ENCODE measurements at regions not wholly inside any gene's neighbourhood (a gene's known extent, or its start where the extent isn't known, plus 50 kb on each side); places are given as distances from the start of the nearest gene placed in this dataset.
A peak's percentile ranks its signal among the peaks of the same experiment; 100 is the strongest.

- POLR2A ChIA-PET = interaction anchor here (0.6 kb wide), 1 partner anchor 57 kb away, joined by 3 read pairs; no protein-coding TSS in a partner anchor
- no peaks in the 10 kb centered on the region for H3K4me1 ChIP-seq (ENCODE audit: control insufficient read depth, insufficient read depth, low read length)
- CTCF ChIA-PET = no interaction called here
- no peak overlapping the region for H3K4me3 ChIP-seq (ENCODE audit: low read depth, low read length)
- no peak overlapping the region for H3K27ac ChIP-seq (ENCODE audit: extremely low read depth, low read depth, low read length)
- no peaks in the 10 kb centered on the region for H3K36me3 ChIP-seq (ENCODE audit: control insufficient read depth in 2 of 2, insufficient read depth in 1 of 2, low read length in 2 of 2)
- H3K9me3 ChIP-seq (ENCODE audit: control insufficient read depth, insufficient read depth, low read depth, low read length) = no peaks in the 10 kb centered on the region
- TF ChIP-seq ZNF248 (tag by site-specific recombination; IDR thresholded peaks at IDR 0.05) (no peak), ZNF548 (tag by site-specific recombination; IDR thresholded peaks at IDR 0.05) (no peak), ZNF426 (tag by site-specific recombination; IDR thresholded peaks at IDR 0.05) (no peak), INSM2 (tag by site-specific recombination; IDR thresholded peaks at IDR 0.05) (no peak), ZBTB48 (tag by site-specific recombination; IDR thresholded peaks at IDR 0.05) (no peak), ZNF555 (tag by site-specific recombination; conservative IDR thresholded peaks at IDR 0.05) (no peak), EGR2 (tag by site-specific recombination; IDR thresholded peaks at IDR 0.05; ENCODE audit: low read depth) (0 out of 2 replicates have a peak, but pooled peaks have one; percentile 14), ZNF654 (tag by site-specific recombination; IDR thresholded peaks at IDR 0.05; ENCODE audit: low read depth) (no peak), ZNF175 (tag by site-specific recombination; IDR thresholded peaks at IDR 0.05) (no peak), ZFP41 (tag by site-specific recombination; IDR thresholded peaks at IDR 0.05; ENCODE audit: borderline replicate concordance) (no peak), ZSCAN23 (tag by site-specific recombination; IDR thresholded peaks at IDR 0.05) (no peak), ZNF596 (tag by site-specific recombination; IDR thresholded peaks at IDR 0.05) (peak; percentile 25; the same call in 1 of the 2 replicates), KLF9 (tag by site-specific recombination; IDR thresholded peaks at IDR 0.05; ENCODE audit: low read depth) (no peak), ZNF266 (tag by site-specific recombination; IDR thresholded peaks at IDR 0.05; ENCODE audit: low read depth) (no peak), ZNF174 (tag by site-specific recombination; IDR thresholded peaks at IDR 0.05) (no peak), ZBTB1 (tag by site-specific recombination; IDR thresholded peaks at IDR 0.05) (no peak)
- TF ChIP-seq, protein P1, sequence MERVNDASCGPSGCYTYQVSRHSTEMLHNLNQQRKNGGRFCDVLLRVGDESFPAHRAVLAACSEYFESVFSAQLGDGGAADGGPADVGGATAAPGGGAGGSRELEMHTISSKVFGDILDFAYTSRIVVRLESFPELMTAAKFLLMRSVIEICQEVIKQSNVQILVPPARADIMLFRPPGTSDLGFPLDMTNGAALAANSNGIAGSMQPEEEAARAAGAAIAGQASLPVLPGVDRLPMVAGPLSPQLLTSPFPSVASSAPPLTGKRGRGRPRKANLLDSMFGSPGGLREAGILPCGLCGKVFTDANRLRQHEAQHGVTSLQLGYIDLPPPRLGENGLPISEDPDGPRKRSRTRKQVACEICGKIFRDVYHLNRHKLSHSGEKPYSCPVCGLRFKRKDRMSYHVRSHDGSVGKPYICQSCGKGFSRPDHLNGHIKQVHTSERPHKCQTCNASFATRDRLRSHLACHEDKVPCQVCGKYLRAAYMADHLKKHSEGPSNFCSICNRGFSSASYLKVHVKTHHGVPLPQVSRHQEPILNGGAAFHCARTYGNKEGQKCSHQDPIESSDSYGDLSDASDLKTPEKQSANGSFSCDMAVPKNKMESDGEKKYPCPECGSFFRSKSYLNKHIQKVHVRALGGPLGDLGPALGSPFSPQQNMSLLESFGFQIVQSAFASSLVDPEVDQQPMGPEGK (tag by site-specific recombination; IDR thresholded peaks at IDR 0.05) = no peak
Observed at GRCh38 chr10:117666166-117666565, 123.6 kb downstream of the EMX2 start.

- TF ChIP-seq, protein P2, sequence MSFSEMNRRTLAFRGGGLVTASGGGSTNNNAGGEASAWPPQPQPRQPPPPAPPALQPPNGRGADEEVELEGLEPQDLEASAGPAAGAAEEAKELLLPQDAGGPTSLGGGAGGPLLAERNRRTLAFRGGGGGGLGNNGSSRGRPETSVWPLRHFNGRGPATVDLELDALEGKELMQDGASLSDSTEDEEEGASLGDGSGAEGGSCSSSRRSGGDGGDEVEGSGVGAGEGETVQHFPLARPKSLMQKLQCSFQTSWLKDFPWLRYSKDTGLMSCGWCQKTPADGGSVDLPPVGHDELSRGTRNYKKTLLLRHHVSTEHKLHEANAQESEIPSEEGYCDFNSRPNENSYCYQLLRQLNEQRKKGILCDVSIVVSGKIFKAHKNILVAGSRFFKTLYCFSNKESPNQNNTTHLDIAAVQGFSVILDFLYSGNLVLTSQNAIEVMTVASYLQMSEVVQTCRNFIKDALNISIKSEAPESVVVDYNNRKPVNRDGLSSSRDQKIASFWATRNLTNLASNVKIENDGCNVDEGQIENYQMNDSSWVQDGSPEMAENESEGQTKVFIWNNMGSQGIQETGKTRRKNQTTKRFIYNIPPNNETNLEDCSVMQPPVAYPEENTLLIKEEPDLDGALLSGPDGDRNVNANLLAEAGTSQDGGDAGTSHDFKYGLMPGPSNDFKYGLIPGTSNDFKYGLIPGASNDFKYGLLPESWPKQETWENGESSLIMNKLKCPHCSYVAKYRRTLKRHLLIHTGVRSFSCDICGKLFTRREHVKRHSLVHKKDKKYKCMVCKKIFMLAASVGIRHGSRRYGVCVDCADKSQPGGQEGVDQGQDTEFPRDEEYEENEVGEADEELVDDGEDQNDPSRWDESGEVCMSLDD (tag by site-specific recombination; IDR thresholded peaks at IDR 0.05) = no peak
- TF ChIP-seq ZNF830 (tag by site-specific recombination; IDR thresholded peaks at IDR 0.05; ENCODE audit: low read depth) (no peak), ZBTB11 (tag by site-specific recombination; conservative IDR thresholded peaks at IDR 0.05; ENCODE audit: low read depth) (no peak)
- TF ChIP-seq, protein P3, sequence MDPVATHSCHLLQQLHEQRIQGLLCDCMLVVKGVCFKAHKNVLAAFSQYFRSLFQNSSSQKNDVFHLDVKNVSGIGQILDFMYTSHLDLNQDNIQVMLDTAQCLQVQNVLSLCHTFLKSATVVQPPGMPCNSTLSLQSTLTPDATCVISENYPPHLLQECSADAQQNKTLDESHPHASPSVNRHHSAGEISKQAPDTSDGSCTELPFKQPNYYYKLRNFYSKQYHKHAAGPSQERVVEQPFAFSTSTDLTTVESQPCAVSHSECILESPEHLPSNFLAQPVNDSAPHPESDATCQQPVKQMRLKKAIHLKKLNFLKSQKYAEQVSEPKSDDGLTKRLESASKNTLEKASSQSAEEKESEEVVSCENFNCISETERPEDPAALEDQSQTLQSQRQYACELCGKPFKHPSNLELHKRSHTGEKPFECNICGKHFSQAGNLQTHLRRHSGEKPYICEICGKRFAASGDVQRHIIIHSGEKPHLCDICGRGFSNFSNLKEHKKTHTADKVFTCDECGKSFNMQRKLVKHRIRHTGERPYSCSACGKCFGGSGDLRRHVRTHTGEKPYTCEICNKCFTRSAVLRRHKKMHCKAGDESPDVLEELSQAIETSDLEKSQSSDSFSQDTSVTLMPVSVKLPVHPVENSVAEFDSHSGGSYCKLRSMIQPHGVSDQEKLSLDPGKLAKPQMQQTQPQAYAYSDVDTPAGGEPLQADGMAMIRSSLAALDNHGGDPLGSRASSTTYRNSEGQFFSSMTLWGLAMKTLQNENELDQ (tag by site-specific recombination; IDR thresholded peaks at IDR 0.05; ENCODE audit: low read depth) = no peak
- ChIA-PET CTCF (no interaction called here), POLR2A (no interaction called here)
- no peak overlapping the region for H3K4me3 ChIP-seq (ENCODE audit: low read depth, low read length)
- H3K27ac ChIP-seq (ENCODE audit: extremely low read depth, low read depth, low read length) = no peak overlapping the region
- H3K9me3 ChIP-seq (ENCODE audit: control insufficient read depth, insufficient read depth, low read depth, low read length) = no peaks in the 10 kb centered on the region
- no peaks in the 10 kb centered on the region for H3K4me1 ChIP-seq (ENCODE audit: control insufficient read depth, insufficient read depth, low read length)
- no peaks in the 10 kb centered on the region for H3K36me3 ChIP-seq (ENCODE audit: control insufficient read depth in 2 of 2, insufficient read depth in 1 of 2, low read length in 2 of 2)
Observed at GRCh38 chr10:117666965-117667364, 124.4 kb downstream of the EMX2 start.
